SK-N-SH (cell line): ENCODE measurements at regions not wholly inside any gene's neighbourhood (a gene's known extent, or its start where the extent isn't known, plus 50 kb on each side); places are given as distances from the start of the nearest gene placed in this dataset.

Source experiments
- CTCF ChIA-PET: fragments of 300-600, 350-600 bp; formaldehyde crosslinking; extraction: SDS; loops from one replicate; lab custom pipeline; 2021; lab: Yijun Ruan, JAX
- POLR2A ChIA-PET: fragments of 350-600 bp; sonication (Branson Sonifier 250); formaldehyde crosslinking; extraction: SDS; loops from one replicate; lab custom pipeline; 2020; ENCODE audit warnings: antibody characterized with exemption, inconsistent platforms; lab: Yijun Ruan, JAX
- DNase-seq: peaks from one replicate; pipeline ENCODE4 v3.0.0; 2012
- H2AFZ ChIP-seq: fragments of 200-600 bp; sonication (generic); 2 replicates; pipeline ENCODE4 v1.8.1; 2016; ENCODE audit warnings: antibody characterized with exemption, mild to moderate bottlenecking, low read depth
- H3F3A ChIP-seq: fragments of 200-600 bp; sonication (generic); replicated peaks from 2 replicates; pipeline ENCODE3; 2016; ENCODE audit warnings: antibody characterized with exemption, mild to moderate bottlenecking; ENCODE audit not compliant: insufficient read depth
- H3K27ac ChIP-seq, 2 experiments: fragments of 200-500 bp in 1 of 2; fragments of 200-600 bp in 1 of 2; sonication (Bioruptor generic) in 1 of 2; sonication (generic), shearing (Covaris generic) in 1 of 2; 2 replicates each; pipeline versions ENCODE4 v1.5.1 to v1.6.1; 2014 to 2016; ENCODE audit warnings: low read depth in 2 of 2, inconsistent platforms in 1 of 2, low read length in 1 of 2, mild to moderate bottlenecking in 1 of 2, mixed read lengths in 1 of 2
- H3K27me3 ChIP-seq: fragments of 200-600 bp; sonication (generic), shearing (Covaris generic); 2 replicates; pipeline ENCODE4 v1.6.1; 2016; ENCODE audit warnings: mixed run types; ENCODE audit not compliant: insufficient read depth
- H3K36me3 ChIP-seq, 2 experiments: fragments of 200-500 bp in 1 of 2; fragments of 200-600 bp in 1 of 2; sonication (Bioruptor generic) in 1 of 2; sonication (generic) in 1 of 2; replicated peaks in 1 of 2; 2 replicates each; pipeline versions ENCODE3 to v1.5.1; 2014 to 2016; ENCODE audit warnings: low read length in 1 of 2, mild to moderate bottlenecking in 1 of 2; ENCODE audit not compliant: insufficient read depth in 2 of 2, control insufficient read depth in 1 of 2
- H3K4me1 ChIP-seq, 2 experiments: fragments of 200-500 bp in 1 of 2; fragments of 200-600 bp in 1 of 2; sonication (Bioruptor generic) in 1 of 2; sonication (generic), shearing (Covaris generic) in 1 of 2; 2 replicates each; pipeline versions ENCODE4 v1.5.1 to v1.6.1; 2014 to 2016; ENCODE audit warnings: low read depth in 1 of 2, low read length in 1 of 2, mixed run types in 1 of 2; ENCODE audit not compliant: insufficient read depth in 2 of 2, control insufficient read depth in 1 of 2
- H3K4me2 ChIP-seq: fragments of 200-600 bp; sonication (generic), shearing (Covaris generic); 2 replicates; pipeline ENCODE4 v1.6.1; 2017; ENCODE audit warnings: mixed run types
- H3K4me3 ChIP-seq, 2 experiments: fragments of 200-500 bp in 1 of 2; fragments of 200-600 bp in 1 of 2; sonication (Bioruptor generic) in 1 of 2; sonication (generic), shearing (Covaris generic) in 1 of 2; 2 replicates each; pipeline versions ENCODE4 v1.5.1 to v1.8.1; 2014 to 2016; ENCODE audit warnings: low read depth in 2 of 2, inconsistent platforms in 1 of 2, low read length in 1 of 2, mild to moderate bottlenecking in 1 of 2, mixed read lengths in 1 of 2, moderate library complexity in 1 of 2
- H3K79me2 ChIP-seq: fragments of 200-600 bp; sonication (generic); 2 replicates; pipeline ENCODE4 v1.8.1; 2017; ENCODE audit warnings: mild to moderate bottlenecking; ENCODE audit not compliant: insufficient read depth
- H3K9ac ChIP-seq: fragments of 200-600 bp; sonication (generic); 2 replicates; pipeline ENCODE4 v1.6.1; 2017; ENCODE audit warnings: mixed run types
- H3K9me2 ChIP-seq: fragments of 200-600 bp; sonication (generic); 2 replicates; pipeline ENCODE4 v1.6.1; 2017; ENCODE audit warnings: mixed run types
- H3K9me3 ChIP-seq: fragments of 200-600 bp; sonication (generic); 2 replicates; pipeline ENCODE4 v1.6.1; 2017; ENCODE audit warnings: mixed run types, mild to moderate bottlenecking, moderate library complexity
- H4K20me1 ChIP-seq: fragments of 200-600 bp; sonication (generic); 2 replicates; pipeline ENCODE4 v1.6.1; 2017; ENCODE audit warnings: mild to moderate bottlenecking, mixed run types; ENCODE audit not compliant: insufficient read depth
- CHD2 ChIP-seq: fragments of 150-350 bp; IDR thresholded peaks from 2 replicates; pipeline ENCODE4 v1.6.1; 2018; ENCODE audit warnings: low read length; ENCODE audit not compliant: partially characterized antibody
- FOSL2 ChIP-seq: IDR thresholded peaks from 2 replicates; pipeline ENCODE4 v1.4.0; 2012; ENCODE audit warnings: low read depth, mild to moderate bottlenecking, moderate library complexity, borderline replicate concordance
- JUND ChIP-seq: IDR thresholded peaks from 2 replicates; pipeline ENCODE4 v1.4.0; 2012
- NFIC ChIP-seq: IDR thresholded peaks from 2 replicates; pipeline ENCODE4 v1.4.0; 2012; ENCODE audit warnings: borderline replicate concordance
- POLR2AphosphoS5 ChIP-seq: IDR thresholded peaks from 2 replicates; pipeline ENCODE4 v1.6.1; 2012; ENCODE audit warnings: low read depth, low read length
- YY1 ChIP-seq: IDR thresholded peaks from 2 replicates; pipeline ENCODE4 v1.4.0; 2012; ENCODE audit warnings: low read depth, mild to moderate bottlenecking
- WGBS: methylation state at CpG from one replicate; pipeline ENCODE4 v1.1.6; 2017; ENCODE audit warnings: low lambda C conversion rate; 5-methylcytosine and 5-hydroxymethylcytosine counted together
- TF ChIP-seq, protein P1 (sequence below): fragments of 150-350 bp; IDR thresholded peaks from 2 replicates; pipeline ENCODE4 v1.6.1; 2017; ENCODE audit warnings: antibody characterized with exemption, low read length, low read depth, borderline replicate concordance
- TF ChIP-seq, protein P2 (sequence below): fragments of 150-350 bp; IDR thresholded peaks from 2 replicates; pipeline ENCODE4 v1.6.1; 2016; ENCODE audit warnings: mild to moderate bottlenecking, low read depth, low read length

DNA sequence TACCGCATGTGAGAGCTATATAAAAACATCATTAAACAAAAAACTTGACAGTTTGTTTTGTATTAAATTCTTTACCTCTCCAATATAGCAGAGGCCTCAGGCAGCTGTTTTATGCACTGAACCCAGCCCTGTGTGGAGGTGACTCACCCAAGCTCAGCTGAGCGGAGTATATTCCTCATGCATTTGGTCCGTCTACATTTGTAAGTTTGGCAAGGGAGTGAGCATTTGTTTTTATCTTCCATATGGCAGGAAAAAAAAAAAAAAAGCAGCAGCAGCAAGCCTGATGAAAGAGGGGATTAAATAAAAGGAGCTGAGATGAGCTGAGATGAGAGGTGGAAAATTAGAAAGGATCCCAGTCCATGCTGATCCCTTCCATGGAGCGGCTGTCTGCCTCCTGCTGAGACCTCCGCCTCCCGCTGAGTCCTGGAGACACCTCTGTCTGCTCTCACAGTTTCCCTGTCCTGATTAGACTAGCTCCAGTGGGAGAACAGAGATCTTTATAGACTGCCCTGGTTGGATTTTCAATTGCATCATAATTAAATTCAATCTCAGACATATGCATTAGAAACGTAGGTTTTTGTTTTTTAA, 112.0 kb upstream of the CTNND2 start:
- Histone ChIP-seq H3K9me2 (no peaks in the 10 kb centered on the region), H2AFZ (no peak overlapping the region), H3K27me3 (no peaks in the 10 kb centered on the region), H4K20me1 (no peaks in the 10 kb centered on the region), H3K4me1 (no peaks in the 10 kb centered on the region), H3K36me3 (no peaks in the 10 kb centered on the region), H3K9me3 (no peaks in the 10 kb centered on the region), H3K4me3 (no peak overlapping the region), H3F3A (no peaks in the 10 kb centered on the region), H3K9ac (no peak overlapping the region), H3K27ac (no peak overlapping the region), H3K79me2 (no peaks in the 10 kb centered on the region), H3K4me2 (no peak overlapping the region)
- POLR2A ChIA-PET, result no interaction called here
- DNase-seq, result no peak
- WGBS, result 23% methylated on average over 7 of the region's 7 CpGs
- CTCF ChIA-PET, result no interaction called here
- TF ChIP-seq JUND, result no peak
- TF ChIP-seq FOSL2, result no peak
- TF ChIP-seq, protein P1, sequence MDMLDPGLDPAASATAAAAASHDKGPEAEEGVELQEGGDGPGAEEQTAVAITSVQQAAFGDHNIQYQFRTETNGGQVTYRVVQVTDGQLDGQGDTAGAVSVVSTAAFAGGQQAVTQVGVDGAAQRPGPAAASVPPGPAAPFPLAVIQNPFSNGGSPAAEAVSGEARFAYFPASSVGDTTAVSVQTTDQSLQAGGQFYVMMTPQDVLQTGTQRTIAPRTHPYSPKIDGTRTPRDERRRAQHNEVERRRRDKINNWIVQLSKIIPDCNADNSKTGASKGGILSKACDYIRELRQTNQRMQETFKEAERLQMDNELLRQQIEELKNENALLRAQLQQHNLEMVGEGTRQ, result no peak
- TF ChIP-seq, protein P2, sequence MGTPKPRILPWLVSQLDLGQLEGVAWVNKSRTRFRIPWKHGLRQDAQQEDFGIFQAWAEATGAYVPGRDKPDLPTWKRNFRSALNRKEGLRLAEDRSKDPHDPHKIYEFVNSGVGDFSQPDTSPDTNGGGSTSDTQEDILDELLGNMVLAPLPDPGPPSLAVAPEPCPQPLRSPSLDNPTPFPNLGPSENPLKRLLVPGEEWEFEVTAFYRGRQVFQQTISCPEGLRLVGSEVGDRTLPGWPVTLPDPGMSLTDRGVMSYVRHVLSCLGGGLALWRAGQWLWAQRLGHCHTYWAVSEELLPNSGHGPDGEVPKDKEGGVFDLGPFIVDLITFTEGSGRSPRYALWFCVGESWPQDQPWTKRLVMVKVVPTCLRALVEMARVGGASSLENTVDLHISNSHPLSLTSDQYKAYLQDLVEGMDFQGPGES, result no peak

DNA sequence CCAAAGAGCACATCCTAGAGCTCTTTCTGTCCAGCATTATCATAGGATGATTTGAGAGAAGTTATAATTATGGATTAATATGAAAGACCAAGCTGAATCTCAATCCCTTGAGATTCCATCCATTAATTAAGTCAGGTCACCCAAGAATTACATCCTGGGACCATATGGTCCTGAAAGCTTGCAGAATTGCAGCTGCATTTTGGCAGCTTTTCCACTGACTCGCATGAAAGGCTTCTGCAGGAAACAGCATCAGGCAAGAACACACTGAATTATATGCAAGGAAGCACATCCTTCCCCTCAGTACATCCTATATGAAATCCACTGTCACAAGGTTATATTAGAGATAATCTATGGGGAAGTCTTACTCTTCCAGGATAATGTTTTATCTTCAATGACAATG, 109.1 kb upstream of the CTNND2 start:
- Histone ChIP-seq H3K27ac (no peak overlapping the region), H3K4me3 (no peak overlapping the region), H3K79me2 (no peaks in the 10 kb centered on the region), H3F3A (no peaks in the 10 kb centered on the region), H2AFZ (no peak overlapping the region), H3K9me3 (no peaks in the 10 kb centered on the region), H3K4me1 (no peaks in the 10 kb centered on the region), H3K27me3 (no peaks in the 10 kb centered on the region), H3K36me3 (no peaks in the 10 kb centered on the region), H3K9me2 (no peaks in the 10 kb centered on the region), H3K4me2 (no peak overlapping the region), H4K20me1 (no peaks in the 10 kb centered on the region), H3K9ac (no peak overlapping the region)
- ChIA-PET CTCF (interaction anchor here (0.7 to 3.5 kb wide), 2 partner anchors 10 to 770 kb away, joined by 3 to 22 read pairs; no protein-coding TSS in a partner anchor), POLR2A (no interaction called here)
- TF ChIP-seq CHD2 (no peak), NFIC (no peak), YY1 (no peak), POLR2AphosphoS5 (no peak)
- TF ChIP-seq, protein P2, result no peak
- no peak for DNase-seq
- 20% methylated on average over 1 of the region's 1 CpG for WGBS
